GM12864 (cell line): ENCODE measurements at regions not wholly inside any gene's neighbourhood (a gene's known extent, or its start where the extent isn't known, plus 50 kb on each side); places are given as distances from the start of the nearest gene placed in this dataset.
"Not testable (repeated sequence)": the region's sequence is repeated elsewhere in the genome, so short reads cannot be mapped to it uniquely, and the experiment has no call there.

Experiments used
- DNase-seq: peaks from one replicate; pipeline ENCODE4 v3.0.0-alpha.2; 2011; ENCODE audit warnings: low read depth
- H3K4me3 ChIP-seq: 2 replicates; pipeline ENCODE4 v1.5.1; 2011; ENCODE audit warnings: mild to moderate bottlenecking, low read depth, low read length, control low read depth
- CTCF ChIP-seq: IDR thresholded peaks from 2 replicates; pipeline ENCODE4 v1.5.1; 2011; ENCODE audit warnings: low read depth, mild to moderate bottlenecking, moderate library complexity, low read length, control low read depth, inconsistent platforms; ENCODE audit errors: missing control alignments

- no peak overlapping the region for H3K4me3 ChIP-seq
- DNase-seq = no peak
- TF ChIP-seq CTCF = no peak
Observed at GRCh38 chr3:11904157-11904556, 57.5 kb upstream of the TAMM41 start.

- no peak for TF ChIP-seq CTCF
- H3K4me3 ChIP-seq = no peak overlapping the region
- no peak for DNase-seq
Observed at GRCh38 chr3:11906407-11906806, 59.7 kb upstream of the TAMM41 start.

- TF ChIP-seq CTCF = no peak
- H3K4me3 ChIP-seq = no peak overlapping the region
- no peak for DNase-seq
Observed at GRCh38 chr3:11907667-11908660, 61.3 kb upstream of the TAMM41 start.

GRCh38 chr3:11908981-11909698 lies 62.5 kb upstream of the TAMM41 start:
- H3K4me3 ChIP-seq = no peak overlapping the region
- TF ChIP-seq CTCF = no peak
- no peak for DNase-seq

- TF ChIP-seq CTCF = no peak
- H3K4me3 ChIP-seq = no peak overlapping the region
- DNase-seq = no peak
Observed at GRCh38 chr3:11909726-11910125, 63.0 kb upstream of the TAMM41 start.

GRCh38 chr3:11910216-11910930 lies 63.7 kb upstream of the TAMM41 start:
- H3K4me3 ChIP-seq, DNase-seq: not testable (repeated sequence)

- H3K4me3 ChIP-seq = no peak overlapping the region
- no peak for DNase-seq
- no peak for TF ChIP-seq CTCF
Observed at GRCh38 chr3:11910971-11911531, 64.4 kb upstream of the TAMM41 start.

GRCh38 chr3:11911887-11912286 lies 65.2 kb upstream of the TAMM41 start:
- not testable (repeated sequence) for DNase-seq, H3K4me3 ChIP-seq
